HG02610 (cell line): ENCODE measurements at regions not wholly inside any gene's neighbourhood (a gene's known extent, or its start where the extent isn't known, plus 50 kb on each side); places are given as distances from the start of the nearest gene placed in this dataset.
"Not testable (repeated sequence)": the region's sequence is repeated elsewhere in the genome, so short reads cannot be mapped to it uniquely, and the experiment has no call there.

Source experiments
- ATAC-seq: cut with Tn5 transposase; IDR thresholded peaks from one replicate; pipeline ENCODE4 v1.9.1; 2021; ENCODE audit warnings: mild to moderate bottlenecking, moderate library complexity; ENCODE audit not compliant: unreplicated experiment

GRCh38 chr6:145275019-145275418 lies 460.3 kb downstream of the EPM2A start:
- no peak for ATAC-seq

- ATAC-seq, result no peak
Measured at GRCh38 chr6:145275787-145276186, 459.5 kb downstream of the EPM2A start.

- no peak for ATAC-seq
Measured at GRCh38 chr6:145276756-145277155, 458.6 kb downstream of the EPM2A start.

GRCh38 chr6:145277358-145278086 lies 457.8 kb downstream of the EPM2A start:
- ATAC-seq, result no peak

- ATAC-seq, result no peak
Measured at GRCh38 chr6:145278163-145278807, 457.0 kb downstream of the EPM2A start.

- ATAC-seq, result no peak
Measured at GRCh38 chr6:145279551-145279950, 455.8 kb downstream of the EPM2A start.

GRCh38 chr6:145279993-145280392 lies 455.3 kb downstream of the EPM2A start:
- ATAC-seq, result no peak

- not testable (repeated sequence) for ATAC-seq
Measured at GRCh38 chr6:145283209-145283608, 452.1 kb downstream of the EPM2A start.

- ATAC-seq, result no peak
Measured at GRCh38 chr6:145283856-145284255, 451.5 kb downstream of the EPM2A start.

GRCh38 chr6:145286916-145287315 lies 448.4 kb downstream of the EPM2A start:
- no peak for ATAC-seq

- no peak for ATAC-seq
Measured at GRCh38 chr6:145289573-145289972, 445.7 kb downstream of the EPM2A start.

GRCh38 chr6:145290122-145290521 lies 445.2 kb downstream of the EPM2A start:
- ATAC-seq, result no peak

GRCh38 chr6:145292066-145292465 lies 443.3 kb downstream of the EPM2A start:
- no peak for ATAC-seq

- ATAC-seq, result no peak
Measured at GRCh38 chr6:145294942-145295341, 440.4 kb downstream of the EPM2A start.

- ATAC-seq, result no peak
Measured at GRCh38 chr6:145295746-145296145, 439.6 kb downstream of the EPM2A start.

- no peak for ATAC-seq
Measured at GRCh38 chr6:145305670-145306069, 429.6 kb downstream of the EPM2A start.

- no peak for ATAC-seq
Measured at GRCh38 chr6:145306489-145306888, 428.8 kb downstream of the EPM2A start.

GRCh38 chr6:145309842-145310535 lies 425.3 kb downstream of the EPM2A start:
- no peak for ATAC-seq

GRCh38 chr6:145312481-145312880 lies 422.8 kb downstream of the EPM2A start:
- ATAC-seq, result no peak

GRCh38 chr6:145313041-145313855 lies 422.1 kb downstream of the EPM2A start:
- no peak for ATAC-seq

- no peak for ATAC-seq
Measured at GRCh38 chr6:145315982-145316600, 419.2 kb downstream of the EPM2A start.
